Activated CD4-positive, alpha-beta memory T cell treated with anti-CD3 and anti-CD28 coated beads for 36 hours (primary cell): ENCODE measurements at regions not wholly inside any gene's neighbourhood (a gene's known extent, or its start where the extent isn't known, plus 50 kb on each side); places are given as distances from the start of the nearest gene placed in this dataset.

Source experiments
- CTCF ChIA-PET: fragments of 350-600 bp; sonication (Branson Sonifier 250); formaldehyde crosslinking; loops from one replicate; lab custom pipeline; 2021; ENCODE audit warnings: antibody characterized with exemption, inconsistent platforms; lab: Charles Lee
- POLR2A ChIA-PET: fragments of 350-600 bp; sonication (Branson Sonifier 250); formaldehyde crosslinking; loops from one replicate; lab custom pipeline; 2021; ENCODE audit warnings: antibody characterized with exemption; lab: Charles Lee
- DNase-seq: peaks from one replicate; pipeline ENCODE4 v3.0.0-alpha.2; 2020
- H3K27ac Mint-ChIP-seq: one replicate; pipeline ENCODE4 v1.8.0; 2021; ENCODE audit warnings: mixed read lengths
- H3K27me3 Mint-ChIP-seq: one replicate; pipeline ENCODE4 v1.8.0; 2021; ENCODE audit warnings: mixed read lengths
- H3K36me3 Mint-ChIP-seq: one replicate; pipeline ENCODE4 v1.8.0; 2021; ENCODE audit warnings: mixed read lengths
- H3K4me1 Mint-ChIP-seq: one replicate; pipeline ENCODE4 v1.8.0; 2021; ENCODE audit warnings: low read depth, mixed read lengths
- H3K4me3 Mint-ChIP-seq: one replicate; pipeline ENCODE4 v1.8.0; 2021; ENCODE audit warnings: mild to moderate bottlenecking, mixed read lengths
- H3K9me3 Mint-ChIP-seq: one replicate; pipeline ENCODE4 v1.8.0; 2021; ENCODE audit warnings: mixed read lengths
- intact Hi-C: fragments of 100-400 bp; cut with micrococcal nuclease; formaldehyde crosslinking; loops from one replicate; pipeline ENCODE4 v1.15.1; 2023

GRCh38 chr20:43794326-43794725, 67.5 kb upstream of the GTSF1L start:
- intact Hi-C loops: no loop called here
- DNase-seq: no peak
- ChIA-PET CTCF (interaction anchor here (0.7 kb wide), 1 partner anchor 387 kb away, joined by 3 read pairs; no protein-coding TSS in a partner anchor), POLR2A (no interaction called here)
- Mint-ChIP-seq H3K9me3 (peaks cover 7% of the 10 kb centered on the region), H3K4me1 (peaks cover 2% of the 10 kb centered on the region), H3K36me3 (peaks cover 4% of the 10 kb centered on the region), H3K4me3 (no peak overlapping the region), H3K27ac (no peak overlapping the region), H3K27me3 (peaks cover 4% of the 10 kb centered on the region)

GRCh38 chr20:43789593-43789992, 62.8 kb upstream of the GTSF1L start:
- H3K4me1 Mint-ChIP-seq: peaks cover 10% of the 10 kb centered on the region
- peaks cover 7% of the 10 kb centered on the region for H3K9me3 Mint-ChIP-seq
- no peak overlapping the region for H3K4me3 Mint-ChIP-seq
- DNase-seq: no peak
- intact Hi-C loops: loop anchor here (1.0 kb wide), 2 partner anchors 33 to 38 kb away; no protein-coding TSS in a partner anchor
- H3K36me3 Mint-ChIP-seq: peaks cover 4% of the 10 kb centered on the region
- no peak overlapping the region for H3K27ac Mint-ChIP-seq
- ChIA-PET CTCF (no interaction called here), POLR2A (no interaction called here)
- H3K27me3 Mint-ChIP-seq: peaks cover 2% of the 10 kb centered on the region

- DNase-seq: no peak
- H3K27ac Mint-ChIP-seq: no peak overlapping the region
- POLR2A ChIA-PET: no interaction called here
- peaks cover 2% of the 10 kb centered on the region for H3K27me3 Mint-ChIP-seq
- peaks cover 4% of the 10 kb centered on the region for H3K36me3 Mint-ChIP-seq
- CTCF ChIA-PET: interaction anchor here (0.6 to 1.4 kb wide), 2 partner anchors 37 to 52 kb away, joined by 3 to 7 read pairs; no protein-coding TSS in a partner anchor
- H3K9me3 Mint-ChIP-seq: peaks cover 7% of the 10 kb centered on the region
- no peak overlapping the region for H3K4me3 Mint-ChIP-seq
- intact Hi-C loops: no loop called here
- peaks cover 10% of the 10 kb centered on the region for H3K4me1 Mint-ChIP-seq
Observed at GRCh38 chr20:43787937-43788336, 61.1 kb upstream of the GTSF1L start.

- DNase-seq: no peak
- ChIA-PET CTCF (no interaction called here), POLR2A (no interaction called here)
- Mint-ChIP-seq H3K9me3 (peaks cover 2% of the 10 kb centered on the region), H3K4me3 (no peak overlapping the region), H3K27me3 (peaks cover 2% of the 10 kb centered on the region), H3K4me1 (peaks cover 15% of the 10 kb centered on the region), H3K27ac (no peak overlapping the region), H3K36me3 (peaks cover under 1% of the 10 kb centered on the region)
- intact Hi-C loops: no loop called here
Observed at GRCh38 chr20:43786885-43787284, 60.1 kb upstream of the GTSF1L start.

- peaks cover 37% of the 10 kb centered on the region for H3K9me3 Mint-ChIP-seq
- H3K4me1 Mint-ChIP-seq: peaks cover 5% of the 10 kb centered on the region
- H3K4me3 Mint-ChIP-seq: no peak overlapping the region
- ChIA-PET POLR2A (no interaction called here), CTCF (no interaction called here)
- no peak for DNase-seq
- H3K27ac Mint-ChIP-seq: no peak overlapping the region
- H3K36me3 Mint-ChIP-seq: no peaks in the 10 kb centered on the region
- peaks cover 2% of the 10 kb centered on the region for H3K27me3 Mint-ChIP-seq
- intact Hi-C loops: no loop called here
Observed at GRCh38 chr20:43781215-43781614, 54.4 kb upstream of the GTSF1L start.

GRCh38 chr20:43778375-43778774, 51.6 kb upstream of the GTSF1L start:
- intact Hi-C loops: no loop called here
- no peak for DNase-seq
- ChIA-PET POLR2A (no interaction called here), CTCF (no interaction called here)
- no peak overlapping the region for H3K27ac Mint-ChIP-seq
- H3K4me1 Mint-ChIP-seq: peaks cover 9% of the 10 kb centered on the region
- H3K4me3 Mint-ChIP-seq: no peak overlapping the region
- peaks cover 37% of the 10 kb centered on the region for H3K9me3 Mint-ChIP-seq
- peaks cover 12% of the 10 kb centered on the region for H3K27me3 Mint-ChIP-seq
- no peaks in the 10 kb centered on the region for H3K36me3 Mint-ChIP-seq

GRCh38 chr20:43776691-43777090, 49.9 kb upstream of the GTSF1L start:
- Mint-ChIP-seq H3K36me3 (no peaks in the 10 kb centered on the region), H3K4me3 (no peak overlapping the region), H3K9me3 (peaks cover 35% of the 10 kb centered on the region), H3K4me1 (peaks cover 4% of the 10 kb centered on the region), H3K27ac (no peak overlapping the region), H3K27me3 (peaks cover 19% of the 10 kb centered on the region)
- ChIA-PET POLR2A (no interaction called here), CTCF (no interaction called here)
- intact Hi-C loops: no loop called here
- no peak for DNase-seq
